GM12874 (cell line): ENCODE measurements at regions not wholly inside any gene's neighbourhood (a gene's known extent, or its start where the extent isn't known, plus 50 kb on each side); places are given as distances from the start of the nearest gene placed in this dataset.

Experiments
- TF ChIP-seq, protein P1 (sequence below): IDR thresholded peaks from 2 replicates; pipeline ENCODE4 v1.5.1; 2011; ENCODE audit warnings: low read depth, mild to moderate bottlenecking, control low read depth, low read length, moderate library complexity; ENCODE audit not compliant: insufficient read depth

DNA sequence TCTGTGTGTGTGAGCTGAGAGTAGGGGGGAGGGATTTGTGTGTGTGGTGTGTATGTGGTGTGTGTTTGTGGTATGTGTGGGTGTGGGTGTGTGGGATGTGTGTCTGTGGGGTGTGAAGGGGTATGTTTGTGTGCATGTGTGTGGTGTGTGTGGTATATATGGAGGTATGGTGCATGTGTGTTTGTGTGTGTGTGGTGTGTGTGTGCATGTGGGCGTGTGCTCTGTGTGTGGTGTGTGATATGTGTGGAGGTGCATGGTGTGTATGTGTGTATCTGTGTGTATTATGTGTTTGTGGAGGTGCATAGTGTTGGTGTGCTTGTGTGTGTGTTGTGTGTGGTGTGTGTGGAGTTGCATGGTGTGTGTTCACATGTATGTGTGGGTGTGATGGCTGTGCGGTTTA, 106.0 kb downstream of the CMPK2 start:
- TF ChIP-seq, protein P1, sequence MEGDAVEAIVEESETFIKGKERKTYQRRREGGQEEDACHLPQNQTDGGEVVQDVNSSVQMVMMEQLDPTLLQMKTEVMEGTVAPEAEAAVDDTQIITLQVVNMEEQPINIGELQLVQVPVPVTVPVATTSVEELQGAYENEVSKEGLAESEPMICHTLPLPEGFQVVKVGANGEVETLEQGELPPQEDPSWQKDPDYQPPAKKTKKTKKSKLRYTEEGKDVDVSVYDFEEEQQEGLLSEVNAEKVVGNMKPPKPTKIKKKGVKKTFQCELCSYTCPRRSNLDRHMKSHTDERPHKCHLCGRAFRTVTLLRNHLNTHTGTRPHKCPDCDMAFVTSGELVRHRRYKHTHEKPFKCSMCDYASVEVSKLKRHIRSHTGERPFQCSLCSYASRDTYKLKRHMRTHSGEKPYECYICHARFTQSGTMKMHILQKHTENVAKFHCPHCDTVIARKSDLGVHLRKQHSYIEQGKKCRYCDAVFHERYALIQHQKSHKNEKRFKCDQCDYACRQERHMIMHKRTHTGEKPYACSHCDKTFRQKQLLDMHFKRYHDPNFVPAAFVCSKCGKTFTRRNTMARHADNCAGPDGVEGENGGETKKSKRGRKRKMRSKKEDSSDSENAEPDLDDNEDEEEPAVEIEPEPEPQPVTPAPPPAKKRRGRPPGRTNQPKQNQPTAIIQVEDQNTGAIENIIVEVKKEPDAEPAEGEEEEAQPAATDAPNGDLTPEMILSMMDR: no peak

- TF ChIP-seq, protein P1: no peak
Measured at GRCh38 chr2:6760132-6760531, 105.6 kb downstream of the CMPK2 start.

- TF ChIP-seq, protein P1: no peak
Measured at GRCh38 chr2:6764968-6765723, 100.6 kb downstream of the CMPK2 start.

DNA sequence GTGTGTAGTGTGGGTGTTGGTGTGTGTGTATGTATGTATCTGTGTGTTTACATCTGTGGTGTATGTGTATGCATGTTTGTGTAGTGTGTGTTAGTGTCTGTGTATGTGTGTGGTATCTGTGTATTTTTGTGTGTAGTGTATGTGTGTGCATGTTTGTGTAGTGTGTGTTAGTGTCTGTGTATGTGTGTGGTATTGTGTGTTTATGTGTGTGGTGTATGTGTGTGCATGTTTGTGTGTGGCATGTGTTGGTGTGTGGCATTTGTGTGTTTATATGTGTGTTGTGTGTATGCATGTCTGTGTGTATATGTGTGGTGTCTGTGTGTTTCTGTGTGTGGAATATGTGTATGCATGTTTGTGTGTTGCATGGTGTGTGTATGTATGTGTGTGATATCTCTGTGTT, 96.4 kb downstream of the CMPK2 start:
- TF ChIP-seq, protein P1: no peak

DNA sequence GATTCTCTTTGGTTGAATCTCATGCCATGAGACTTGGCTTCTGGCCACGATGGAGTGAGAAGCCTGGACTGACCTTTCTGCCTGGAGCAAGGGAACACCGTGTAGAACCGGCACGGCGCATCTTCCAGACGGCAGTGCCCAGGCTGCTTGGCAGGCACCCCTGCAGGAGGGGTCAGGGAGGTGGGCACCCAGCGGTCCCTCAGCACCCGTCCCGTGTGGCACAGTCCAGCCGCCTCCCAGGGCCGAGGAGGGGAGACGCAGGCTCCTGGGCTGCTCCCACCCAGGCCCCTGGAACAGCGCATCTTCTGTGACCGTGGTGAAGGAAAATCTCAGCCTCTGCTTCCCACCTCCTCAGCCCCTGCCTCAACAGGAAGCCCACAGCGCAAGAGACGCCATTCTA, 95.7 kb downstream of the CMPK2 start:
- TF ChIP-seq, protein P1: no peak

- TF ChIP-seq, protein P1: no peak
Measured at GRCh38 chr2:6771634-6772611, 93.8 kb downstream of the CMPK2 start.

DNA sequence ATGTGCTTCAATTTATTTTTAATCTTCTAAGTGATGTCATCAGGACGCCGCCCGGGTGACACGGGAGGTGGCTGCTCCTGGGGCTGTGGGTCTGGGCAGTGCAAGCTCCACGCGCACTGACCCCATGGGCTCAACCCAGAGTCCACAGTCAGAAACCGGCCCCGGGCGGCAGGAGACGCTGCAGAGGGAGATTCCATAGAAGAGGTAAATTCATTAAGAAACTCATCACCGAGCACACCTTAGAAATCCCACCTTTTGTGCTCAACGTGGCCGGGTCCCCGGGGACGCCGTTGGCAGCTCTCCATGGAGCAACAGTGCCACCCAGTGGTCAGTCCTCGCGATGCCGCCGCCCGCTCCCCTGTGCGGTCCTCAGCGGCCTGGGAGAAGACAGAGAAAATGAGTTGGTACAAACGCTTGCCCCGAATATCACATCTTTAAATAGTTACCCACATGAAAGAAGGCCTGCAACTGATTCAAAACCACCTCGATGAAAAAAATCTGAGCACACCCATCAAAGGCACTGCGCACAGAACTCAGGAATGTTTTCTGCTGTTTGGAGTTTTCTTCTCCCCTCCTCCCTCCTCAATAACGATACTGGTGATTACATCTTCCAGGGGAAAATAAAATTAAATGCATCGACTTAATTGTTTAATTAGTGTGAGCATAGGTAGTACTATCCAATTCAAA, 92.6 kb downstream of the CMPK2 start:
- TF ChIP-seq, protein P1: peak; percentile 91
